HG02759 (cell line): ENCODE measurements at regions not wholly inside any gene's neighbourhood (a gene's known extent, or its start where the extent isn't known, plus 50 kb on each side); places are given as distances from the start of the nearest gene placed in this dataset.
A peak's percentile ranks its signal among the peaks of the same experiment; 100 is the strongest.
"Not testable (repeated sequence)": the region's sequence is repeated elsewhere in the genome, so short reads cannot be mapped to it uniquely, and the experiment has no call there.

Experiments
- ATAC-seq: cut with Tn5 transposase; IDR thresholded peaks from one replicate; pipeline ENCODE4 v1.9.1; 2021; ENCODE audit warnings: mild to moderate bottlenecking, moderate library complexity; ENCODE audit not compliant: unreplicated experiment

GRCh38 chr7:149637911-149638565, 135.3 kb downstream of the ZNF467 start:
- no peak for ATAC-seq

- no peak for ATAC-seq
These were observed 137.6 kb downstream of the ZNF467 start for GRCh38 chr7:149635561-149636329.

GRCh38 chr7:149633976-149634945, 136.7 kb upstream of the ZNF746 start:
- ATAC-seq, result no peak

- ATAC-seq, result not testable (repeated sequence)
These were observed 130.9 kb upstream of the ZNF746 start for GRCh38 chr7:149628361-149629149.

- no peak for ATAC-seq
These were observed 130.3 kb upstream of the ZNF746 start for GRCh38 chr7:149627911-149628310.

- ATAC-seq, result no peak
These were observed 129.4 kb upstream of the ZNF746 start for GRCh38 chr7:149626972-149627371.

- no peak for ATAC-seq
These were observed 128.4 kb upstream of the ZNF746 start for GRCh38 chr7:149625947-149626392.

- ATAC-seq, result peak; percentile 24
These were observed 127.8 kb upstream of the ZNF746 start for GRCh38 chr7:149625340-149625946.

GRCh38 chr7:149624419-149625339, 127.1 kb upstream of the ZNF746 start:
- ATAC-seq, result peak; percentile 93

GRCh38 chr7:149624006-149624405, 126.4 kb upstream of the ZNF746 start:
- peak; percentile 18 for ATAC-seq

GRCh38 chr7:149623262-149623997, 125.8 kb upstream of the ZNF746 start:
- ATAC-seq, result not testable (repeated sequence)

GRCh38 chr7:149622444-149623210, 125.0 kb upstream of the ZNF746 start:
- ATAC-seq, result no peak

- ATAC-seq, result no peak
These were observed 124.2 kb upstream of the ZNF746 start for GRCh38 chr7:149621776-149622175.

- ATAC-seq, result peak; percentile 26
These were observed 123.4 kb upstream of the ZNF746 start for GRCh38 chr7:149620961-149621360.

- no peak for ATAC-seq
These were observed 119.3 kb upstream of the ZNF746 start for GRCh38 chr7:149616898-149617297.

GRCh38 chr7:149615690-149616270, 118.2 kb upstream of the ZNF746 start:
- no peak for ATAC-seq

GRCh38 chr7:149610441-149611011, 112.9 kb upstream of the ZNF746 start:
- ATAC-seq, result no peak
